Stimulated activated naive CD8-positive, alpha-beta T cell treated with anti-CD3 and anti-CD28 coated beads, Interleukin-15, amount 100 ng/mL, for 72 hours (primary cell): ENCODE measurements at regions not wholly inside any gene's neighbourhood (a gene's known extent, or its start where the extent isn't known, plus 50 kb on each side); places are given as distances from the start of the nearest gene placed in this dataset.
"Not testable (repeated sequence)": the region's sequence is repeated elsewhere in the genome, so short reads cannot be mapped to it uniquely, and the experiment has no call there.

Experiments
- ATAC-seq: fragments of 150-1000 bp; cut with Tn5 transposase; 2 replicates; pipeline ENCODE4 v1.10.0; 2021; ENCODE audit warnings: mild to moderate bottlenecking, moderate library complexity
- DNase-seq, 2 donors: peaks; one replicate each; pipeline ENCODE4 v3.0.0; 2021 to 2022
- H3K27ac Mint-ChIP-seq, 2 donors: one replicate each; pipeline ENCODE4 v1.8.0; 2022; ENCODE audit warnings: mild to moderate bottlenecking in 2 of 2, mixed read lengths in 2 of 2, moderate library complexity in 2 of 2
- H3K27me3 Mint-ChIP-seq: one replicate; pipeline ENCODE4 v1.8.0; 2022; ENCODE audit warnings: mixed read lengths
- H3K4me1 Mint-ChIP-seq: one replicate; pipeline ENCODE4 v1.8.0; 2022; ENCODE audit warnings: mild to moderate bottlenecking, mixed read lengths
- H3K4me3 Mint-ChIP-seq, 2 donors: one replicate each; pipeline ENCODE4 v1.8.0; 2022; ENCODE audit warnings: mild to moderate bottlenecking in 2 of 2, mixed read lengths in 2 of 2, moderate library complexity in 1 of 2
- H3K9me3 Mint-ChIP-seq, 2 donors: one replicate each; pipeline ENCODE4 v1.8.0; 2022; ENCODE audit warnings: mixed read lengths in 2 of 2

DNA sequence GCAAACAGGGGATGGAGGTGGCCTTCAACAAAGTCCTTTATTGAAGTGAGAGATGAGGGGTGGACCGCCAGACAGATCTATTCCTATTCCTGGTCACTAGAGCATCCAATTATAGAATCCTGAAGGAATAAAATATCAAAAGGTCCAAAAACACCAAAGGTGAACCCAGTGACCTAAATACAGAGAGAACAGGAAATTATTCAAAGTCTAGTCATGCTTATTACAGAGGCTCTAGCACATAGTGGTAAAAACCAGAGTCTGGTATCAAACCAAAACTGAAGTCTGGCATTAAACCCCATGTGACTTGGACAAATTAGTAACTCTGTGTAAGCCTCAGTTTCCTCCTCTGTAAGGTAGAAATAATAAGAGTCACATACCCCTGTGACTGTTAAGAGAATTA, 100.5 kb upstream of the SNX2 start:
- Mint-ChIP-seq H3K9me3 (peaks cover 6 to 9% of the 10 kb centered on the region in 2 donors), H3K4me1 (no peaks in the 10 kb centered on the region), H3K27me3 (peaks cover 23% of the 10 kb centered on the region), H3K4me3 (no peak overlapping the region), H3K27ac (no peak overlapping the region)
- no peak for DNase-seq
- ATAC-seq: no peak

DNA sequence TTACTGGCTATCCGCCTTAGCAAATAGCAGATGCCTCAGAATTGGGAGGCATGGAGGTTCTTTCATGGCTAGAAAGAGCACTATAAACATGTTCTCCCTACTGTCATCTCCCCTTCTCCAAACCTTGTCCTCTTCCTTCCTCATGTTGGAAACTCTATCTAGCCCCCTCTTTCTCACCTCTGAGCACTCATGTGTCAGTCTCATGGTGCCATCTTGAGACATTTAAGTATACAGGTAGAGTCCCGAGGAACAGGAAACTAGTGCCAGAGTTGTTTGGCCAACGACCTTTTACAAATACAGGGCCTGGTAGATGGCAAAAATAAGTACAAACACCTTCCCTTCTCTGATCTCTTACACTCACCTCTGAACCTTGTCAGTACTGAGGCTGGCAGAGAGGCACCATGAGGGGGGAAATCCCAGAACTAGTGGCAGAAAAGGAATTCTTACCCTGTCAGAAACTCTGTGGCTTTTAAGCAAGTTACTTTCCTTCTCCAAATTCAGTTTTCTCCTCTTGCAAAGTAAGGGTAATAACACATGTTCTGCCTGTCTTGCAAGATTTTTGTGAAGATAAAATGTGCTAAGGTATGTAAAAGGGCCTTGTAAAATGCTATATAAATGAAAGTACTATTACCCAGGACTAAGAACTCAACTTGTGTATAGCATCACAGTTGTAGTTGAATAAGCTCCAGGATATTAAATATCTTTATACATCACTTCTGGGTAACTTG, 94.1 kb upstream of the SNX2 start:
- no peak for ATAC-seq
- no peak for DNase-seq
- no peak overlapping the region for H3K27ac Mint-ChIP-seq
- H3K27me3 Mint-ChIP-seq: no peaks in the 10 kb centered on the region
- H3K4me3 Mint-ChIP-seq: no peak overlapping the region
- no peaks in the 10 kb centered on the region for H3K9me3 Mint-ChIP-seq
- H3K4me1 Mint-ChIP-seq: no peaks in the 10 kb centered on the region

DNA sequence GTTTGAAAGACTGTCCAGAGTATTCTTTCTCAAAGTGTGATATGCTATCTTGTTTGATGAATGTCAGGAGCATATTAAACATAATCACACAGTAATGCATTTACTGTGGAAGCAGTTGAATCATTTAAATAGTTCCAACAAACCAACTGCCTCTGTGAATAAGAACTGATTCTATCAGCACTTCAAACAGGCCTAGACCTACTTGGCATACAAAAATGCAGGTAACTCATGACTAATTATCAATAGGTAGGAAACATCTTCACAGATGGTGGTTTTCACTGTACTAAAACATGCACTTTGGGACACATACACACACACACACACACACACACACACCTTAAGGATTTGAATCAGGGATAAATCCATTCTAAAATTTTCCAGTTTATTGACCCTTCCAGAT, 91.2 kb upstream of the SNX2 start:
- H3K27ac Mint-ChIP-seq: no peak overlapping the region
- DNase-seq (no peak), ATAC-seq (no peak)
- H3K27me3 Mint-ChIP-seq: no peaks in the 10 kb centered on the region
- no peaks in the 10 kb centered on the region for H3K9me3 Mint-ChIP-seq
- no peaks in the 10 kb centered on the region for H3K4me1 Mint-ChIP-seq
- no peak overlapping the region for H3K4me3 Mint-ChIP-seq

DNA sequence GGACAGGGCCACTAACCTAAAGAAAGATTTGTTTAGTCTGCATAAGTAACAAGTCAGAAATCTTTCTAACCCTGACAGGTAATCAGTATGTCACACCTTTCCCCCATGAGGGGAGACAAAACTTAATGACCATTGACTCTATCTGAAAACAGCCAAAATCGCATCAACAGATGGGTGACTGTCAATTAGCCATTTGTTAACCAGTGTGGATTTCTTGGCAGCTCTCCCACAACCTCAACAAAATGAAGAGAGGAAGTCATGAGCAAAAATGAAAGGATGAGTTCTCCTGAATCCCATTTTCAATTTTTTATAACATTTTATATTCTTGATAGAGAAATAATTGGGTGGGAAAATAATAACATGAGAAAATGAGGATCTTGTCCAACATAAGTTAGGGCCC, 84.6 kb upstream of the SNX2 start:
- Mint-ChIP-seq H3K27me3 (no peaks in the 10 kb centered on the region), H3K4me1 (no peaks in the 10 kb centered on the region), H3K27ac (no peak overlapping the region), H3K9me3 (no peaks in the 10 kb centered on the region), H3K4me3 (no peak overlapping the region)
- DNase-seq (no peak), ATAC-seq (no peak)

DNA sequence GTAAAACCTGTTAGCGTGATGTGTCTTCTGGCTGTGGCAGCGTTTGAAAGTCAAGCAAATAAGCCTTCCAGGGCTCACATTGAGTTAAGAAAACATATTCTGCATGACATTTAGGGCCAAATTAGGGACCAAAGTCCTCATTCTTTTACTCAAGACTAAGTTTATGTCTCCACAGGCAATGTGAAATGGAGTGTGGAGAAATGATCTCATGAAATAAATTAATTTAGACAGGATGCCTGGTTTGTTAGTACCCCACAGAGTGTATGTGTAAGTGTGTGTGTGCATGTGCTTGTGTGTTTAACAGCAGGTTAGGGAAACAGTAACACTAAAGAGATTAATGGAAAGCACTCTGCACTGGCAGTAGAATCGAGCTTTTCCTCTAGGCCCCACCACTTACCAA, 82.9 kb upstream of the SNX2 start:
- Mint-ChIP-seq H3K27ac (no peak overlapping the region), H3K4me3 (no peak overlapping the region), H3K27me3 (no peaks in the 10 kb centered on the region), H3K9me3 (no peaks in the 10 kb centered on the region), H3K4me1 (no peaks in the 10 kb centered on the region)
- ATAC-seq (no peak), DNase-seq (no peak)

DNA sequence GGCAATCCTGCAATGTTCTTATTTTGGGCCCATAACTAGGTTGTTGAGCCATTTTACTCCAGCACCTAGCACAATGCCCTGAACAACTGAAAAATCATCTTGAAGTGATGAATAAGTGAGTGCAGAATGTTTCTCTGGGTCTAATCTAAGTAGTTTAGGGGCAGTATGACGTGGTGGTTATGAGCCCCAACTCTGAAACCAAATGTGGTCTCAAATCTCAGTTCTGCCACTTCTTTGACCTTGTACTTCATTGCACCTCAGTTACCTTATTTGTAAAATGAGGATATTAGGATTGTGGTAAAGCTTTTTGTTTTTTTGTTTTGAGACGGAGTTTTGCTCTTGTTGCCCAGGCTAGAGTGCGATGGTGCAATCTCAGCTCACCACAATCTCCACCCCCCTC, 80.9 kb upstream of the SNX2 start:
- no peak overlapping the region for H3K4me3 Mint-ChIP-seq
- no peak for DNase-seq
- H3K9me3 Mint-ChIP-seq: no peaks in the 10 kb centered on the region
- H3K27me3 Mint-ChIP-seq: no peaks in the 10 kb centered on the region
- no peak for ATAC-seq
- H3K27ac Mint-ChIP-seq: no peak overlapping the region
- no peaks in the 10 kb centered on the region for H3K4me1 Mint-ChIP-seq

DNA sequence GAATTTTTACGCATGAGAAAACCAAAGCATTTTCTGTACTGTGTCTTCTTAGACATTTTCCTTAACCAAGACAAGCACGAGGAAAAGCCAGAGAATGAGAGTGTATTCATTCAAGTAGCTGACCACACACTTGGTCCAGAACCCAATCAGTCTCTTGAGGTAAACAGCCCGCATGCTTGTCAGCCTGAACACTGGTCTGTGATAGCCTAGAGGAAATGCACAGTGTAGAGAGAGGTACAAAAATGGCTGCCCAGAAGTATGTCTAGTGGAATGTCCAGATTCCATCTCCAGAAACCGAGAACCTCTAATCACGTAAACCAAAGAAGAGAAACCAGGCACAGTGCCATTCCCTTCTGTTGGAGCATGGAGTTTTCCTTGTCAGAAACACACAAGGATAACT, 80.0 kb upstream of the SNX2 start:
- ATAC-seq: no peak
- Mint-ChIP-seq H3K27ac (no peak overlapping the region), H3K27me3 (no peaks in the 10 kb centered on the region), H3K4me1 (no peaks in the 10 kb centered on the region), H3K4me3 (no peak overlapping the region), H3K9me3 (no peaks in the 10 kb centered on the region)
- DNase-seq: no peak

DNA sequence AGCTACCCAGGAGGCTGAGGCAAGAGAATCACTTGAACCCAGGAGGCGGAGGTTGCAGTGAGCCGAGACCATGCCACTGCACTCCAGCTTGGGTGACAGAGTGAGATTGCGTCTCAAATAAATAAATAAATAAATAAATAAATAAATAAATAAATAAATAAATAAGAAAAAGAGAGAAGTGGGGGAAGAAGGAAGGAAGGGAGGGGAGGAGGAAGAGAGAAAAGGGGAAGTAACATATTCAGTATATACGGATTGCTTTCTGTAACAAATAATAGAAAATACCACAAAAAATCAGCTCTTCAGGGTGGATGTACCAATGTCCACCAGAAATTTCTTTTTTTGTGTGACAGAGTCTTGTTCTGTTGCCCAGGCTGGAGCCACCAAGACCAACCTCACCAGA, 78.1 kb upstream of the SNX2 start:
- H3K27ac Mint-ChIP-seq, H3K4me1 Mint-ChIP-seq, ATAC-seq, H3K27me3 Mint-ChIP-seq, H3K9me3 Mint-ChIP-seq, H3K4me3 Mint-ChIP-seq, DNase-seq: not testable (repeated sequence)

DNA sequence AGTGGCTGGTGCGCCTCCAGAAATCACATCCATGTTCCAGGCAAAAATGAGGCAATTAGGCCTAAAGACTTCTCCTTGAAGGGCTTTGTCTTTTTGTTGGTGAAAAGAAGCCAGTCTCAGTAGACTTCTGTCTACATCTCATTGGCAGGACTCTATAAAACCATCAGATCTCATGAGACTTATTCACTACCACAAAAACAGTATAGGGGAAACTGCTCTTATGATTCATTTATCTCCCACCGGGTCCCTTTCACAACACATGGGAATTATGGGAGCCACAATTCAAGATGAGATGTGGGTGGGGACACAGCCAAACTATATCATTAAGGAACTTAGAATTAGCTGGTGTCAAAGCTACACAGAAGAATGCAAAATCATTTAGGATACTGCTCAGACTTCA, 77.7 kb upstream of the SNX2 start:
- ATAC-seq: no peak
- no peak overlapping the region for H3K27ac Mint-ChIP-seq

DNA sequence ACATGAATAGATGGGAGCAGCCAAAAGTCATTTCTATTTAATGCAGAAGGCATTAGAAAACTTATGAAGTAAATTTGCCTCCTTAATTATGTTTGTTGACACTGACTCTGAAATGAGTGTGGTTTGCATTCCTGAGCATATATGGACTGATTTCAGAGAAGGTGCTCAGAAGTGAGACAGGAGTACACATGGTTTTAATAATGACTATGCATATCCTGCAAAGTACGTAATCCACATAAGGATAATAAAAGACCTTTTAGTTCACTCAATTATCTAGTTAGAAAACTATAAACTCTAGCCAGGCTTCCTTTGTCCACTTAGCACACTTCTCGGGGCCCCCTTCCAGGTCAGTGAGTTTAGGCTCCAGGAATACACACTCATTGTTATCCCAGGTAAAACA, 75.7 kb upstream of the SNX2 start:
- no peak overlapping the region for H3K27ac Mint-ChIP-seq
- H3K27me3 Mint-ChIP-seq: no peaks in the 10 kb centered on the region
- H3K4me3 Mint-ChIP-seq: no peak overlapping the region
- H3K9me3 Mint-ChIP-seq: no peaks in the 10 kb centered on the region
- no peaks in the 10 kb centered on the region for H3K4me1 Mint-ChIP-seq
- ATAC-seq (no peak), DNase-seq (no peak)

More for the DNA sequence above, 77.7 kb upstream of the SNX2 start:
- Mint-ChIP-seq H3K27me3 (no peaks in the 10 kb centered on the region), H3K4me1 (no peaks in the 10 kb centered on the region), H3K4me3 (no peak overlapping the region), H3K9me3 (no peaks in the 10 kb centered on the region)
- DNase-seq: no peak

DNA sequence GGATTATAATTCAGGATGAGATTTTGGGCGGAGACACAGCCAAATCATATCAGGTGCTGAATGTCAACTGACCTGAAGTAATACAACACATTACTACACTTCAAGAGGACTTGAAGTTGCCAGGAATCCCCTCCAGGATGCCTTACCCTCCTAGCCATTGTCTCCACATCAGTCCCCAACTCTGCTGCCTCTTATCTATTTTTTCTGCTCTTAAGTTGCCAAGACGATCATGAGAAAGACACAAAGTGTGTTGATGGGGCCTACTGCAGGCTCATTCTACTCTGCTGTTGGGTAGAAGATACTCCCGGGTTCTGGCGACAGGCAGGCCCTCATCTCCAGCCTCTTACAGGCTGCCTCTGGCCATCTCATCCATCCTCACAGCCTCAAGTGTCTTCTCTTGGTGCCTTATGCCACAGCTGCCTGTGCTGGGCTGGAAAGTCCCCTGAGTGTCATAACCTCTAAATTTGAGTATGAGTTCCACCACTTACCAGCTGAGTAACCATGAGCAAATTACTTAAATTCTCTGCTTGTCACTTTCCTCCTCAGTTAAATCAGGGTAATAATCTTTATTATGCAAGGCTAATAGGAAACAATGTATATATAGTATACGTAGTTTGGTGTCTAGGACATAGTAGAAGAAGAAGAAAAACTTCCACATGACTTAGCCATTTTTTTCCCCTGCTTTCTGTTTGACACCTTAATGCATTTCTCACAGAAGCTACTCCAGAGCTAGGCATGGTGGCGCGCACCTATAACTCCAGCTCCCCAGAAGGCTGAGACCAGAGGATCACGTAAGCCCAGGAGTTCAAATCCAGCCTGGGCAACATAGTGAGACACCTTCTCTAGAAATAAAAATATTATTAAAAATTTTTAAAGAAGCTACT, 73.0 kb upstream of the SNX2 start:
- H3K4me1 Mint-ChIP-seq: no peaks in the 10 kb centered on the region
- no peaks in the 10 kb centered on the region for H3K9me3 Mint-ChIP-seq
- peak overlapping the region in 1 of 2 donors; percentile 12 for H3K27ac Mint-ChIP-seq
- H3K4me3 Mint-ChIP-seq: no peak overlapping the region
- H3K27me3 Mint-ChIP-seq: no peaks in the 10 kb centered on the region
- DNase-seq (peak in 1 of 2 donors; percentile 10), ATAC-seq (peak; percentile 87)

DNA sequence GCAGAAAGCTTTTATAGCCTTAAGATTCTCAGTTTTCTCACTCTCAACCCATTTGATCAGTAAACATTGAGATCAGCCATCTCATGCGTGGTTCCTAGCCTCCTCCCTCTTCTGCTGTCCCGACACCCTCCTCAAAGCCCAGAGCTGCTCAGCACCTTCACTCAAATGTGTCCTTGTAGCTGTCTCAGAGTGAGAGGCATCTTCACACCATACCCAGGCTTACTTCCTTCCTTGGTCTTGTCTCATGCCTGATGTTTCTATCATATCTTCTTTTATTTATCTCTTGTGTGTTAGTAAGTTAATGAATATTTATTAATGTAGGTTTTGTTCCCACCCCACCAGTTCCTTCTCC, 72.4 kb upstream of the SNX2 start:
- DNase-seq (no peak), ATAC-seq (no peak)
- Mint-ChIP-seq H3K9me3 (no peaks in the 10 kb centered on the region), H3K4me3 (no peak overlapping the region), H3K27me3 (no peaks in the 10 kb centered on the region), H3K4me1 (no peaks in the 10 kb centered on the region), H3K27ac (no peak overlapping the region)

DNA sequence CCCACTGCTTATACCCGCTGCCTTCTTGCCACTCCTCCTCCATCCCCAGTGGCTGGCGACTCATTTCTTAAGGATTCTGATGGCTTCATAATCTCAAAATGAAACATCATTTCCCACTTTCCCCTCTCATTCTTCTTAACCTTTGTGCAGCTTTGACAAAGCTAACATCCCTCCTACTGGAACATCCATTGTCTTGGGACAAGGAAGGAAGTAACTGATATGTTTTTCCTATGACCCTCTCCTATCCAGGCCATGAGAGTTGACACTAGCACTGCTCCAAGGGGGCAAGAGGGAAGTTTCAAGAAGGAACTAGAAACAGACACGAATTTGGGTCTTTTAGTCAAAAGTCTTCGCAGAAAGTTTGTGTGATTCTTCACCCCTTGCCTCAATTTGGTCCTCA, 71.7 kb upstream of the SNX2 start:
- H3K27me3 Mint-ChIP-seq: no peaks in the 10 kb centered on the region
- H3K4me3 Mint-ChIP-seq: no peak overlapping the region
- H3K4me1 Mint-ChIP-seq: no peaks in the 10 kb centered on the region
- DNase-seq: no peak
- no peak overlapping the region for H3K27ac Mint-ChIP-seq
- ATAC-seq: no peak
- no peaks in the 10 kb centered on the region for H3K9me3 Mint-ChIP-seq

DNA sequence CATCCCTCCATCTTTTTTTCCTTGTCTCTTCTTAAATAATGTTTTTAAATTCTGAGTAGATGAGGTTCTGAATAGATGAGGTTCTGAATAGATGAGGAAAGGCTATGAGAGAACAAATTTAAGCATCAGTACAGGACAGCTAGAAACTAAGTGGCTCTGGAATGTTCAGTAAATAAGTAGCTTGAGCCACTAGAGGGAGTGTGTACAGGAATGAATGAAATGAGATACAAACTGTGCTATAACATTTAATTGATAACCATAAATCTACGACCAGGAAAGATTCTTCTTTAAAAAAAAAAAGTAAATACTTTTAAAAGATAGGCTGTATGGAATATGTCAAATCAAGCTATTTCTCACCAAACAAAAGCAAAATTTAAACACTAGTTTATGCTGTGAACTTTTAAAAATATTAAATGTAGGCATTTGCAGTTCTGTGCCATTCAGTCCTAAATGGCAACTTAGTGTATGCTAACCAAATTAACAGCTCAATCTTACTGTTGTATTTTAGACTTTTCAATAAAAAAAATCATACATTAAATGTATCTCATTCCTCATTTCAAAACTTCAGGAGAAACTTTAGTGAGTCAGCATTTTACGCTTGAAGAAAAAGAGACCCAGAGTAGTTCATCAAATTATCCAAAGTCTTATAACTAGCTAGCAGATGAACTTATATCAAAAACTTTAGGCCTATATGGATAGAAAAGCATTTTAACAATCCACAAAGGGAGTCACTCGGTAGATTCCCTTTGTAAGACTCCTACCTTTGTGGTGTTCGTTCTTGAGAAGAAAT, 70.4 kb upstream of the SNX2 start:
- no peak for ATAC-seq
- no peaks in the 10 kb centered on the region for H3K4me1 Mint-ChIP-seq
- no peaks in the 10 kb centered on the region for H3K9me3 Mint-ChIP-seq
- H3K27me3 Mint-ChIP-seq: no peaks in the 10 kb centered on the region
- no peak overlapping the region for H3K4me3 Mint-ChIP-seq
- H3K27ac Mint-ChIP-seq: no peak overlapping the region
- DNase-seq: no peak

DNA sequence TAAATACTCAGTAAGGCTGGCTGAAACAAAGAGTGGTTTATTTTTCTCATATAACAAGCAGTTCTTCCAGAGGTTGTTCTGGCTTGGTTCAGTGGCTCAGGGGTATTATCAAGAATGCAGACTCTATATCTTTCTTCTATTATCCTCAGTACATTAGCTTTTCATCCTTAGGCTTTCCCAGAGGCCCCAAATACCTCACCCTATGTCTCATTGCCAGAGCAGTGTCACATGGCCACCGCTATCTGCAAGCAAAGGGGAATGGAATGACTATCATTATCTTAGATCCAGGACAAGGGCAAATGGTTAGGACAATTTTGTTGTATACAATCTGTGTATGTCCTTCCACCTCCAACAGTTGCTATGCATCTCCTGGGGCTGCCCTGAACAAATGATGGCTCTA, 69.0 kb upstream of the SNX2 start:
- no peak overlapping the region for H3K27ac Mint-ChIP-seq
- ATAC-seq: no peak
- H3K9me3 Mint-ChIP-seq: no peaks in the 10 kb centered on the region
- H3K4me3 Mint-ChIP-seq: no peak overlapping the region
- H3K4me1 Mint-ChIP-seq: no peaks in the 10 kb centered on the region
- no peak for DNase-seq
- H3K27me3 Mint-ChIP-seq: no peaks in the 10 kb centered on the region

DNA sequence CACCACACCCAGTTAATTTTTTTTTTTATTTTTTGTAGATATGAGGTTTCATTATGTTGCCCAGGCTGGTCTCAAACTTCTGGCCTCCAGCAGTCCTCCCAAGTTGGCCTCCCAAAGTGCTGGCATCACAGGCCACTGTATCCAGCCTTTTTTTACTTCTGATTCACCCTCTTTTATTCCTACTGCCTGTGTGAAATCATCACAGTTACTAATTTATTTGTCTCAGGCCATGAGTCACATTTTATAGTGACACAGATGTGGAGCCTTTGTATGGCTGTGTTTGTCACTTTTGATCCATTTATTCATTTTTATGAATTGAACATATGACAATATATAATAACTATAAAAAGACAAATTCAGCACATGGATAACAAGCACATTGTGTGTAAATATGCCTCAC, 67.1 kb upstream of the SNX2 start:
- Mint-ChIP-seq H3K4me1 (no peaks in the 10 kb centered on the region), H3K9me3 (no peaks in the 10 kb centered on the region), H3K27me3 (no peaks in the 10 kb centered on the region), H3K4me3 (no peak overlapping the region), H3K27ac (no peak overlapping the region)
- ATAC-seq (no peak), DNase-seq (no peak)
